ENCODE measurements at regions not wholly inside any gene's neighbourhood (a gene's known extent, or its start where the extent isn't known, plus 50 kb on each side); places are given as distances from the start of the nearest gene placed in this dataset.

DNA sequence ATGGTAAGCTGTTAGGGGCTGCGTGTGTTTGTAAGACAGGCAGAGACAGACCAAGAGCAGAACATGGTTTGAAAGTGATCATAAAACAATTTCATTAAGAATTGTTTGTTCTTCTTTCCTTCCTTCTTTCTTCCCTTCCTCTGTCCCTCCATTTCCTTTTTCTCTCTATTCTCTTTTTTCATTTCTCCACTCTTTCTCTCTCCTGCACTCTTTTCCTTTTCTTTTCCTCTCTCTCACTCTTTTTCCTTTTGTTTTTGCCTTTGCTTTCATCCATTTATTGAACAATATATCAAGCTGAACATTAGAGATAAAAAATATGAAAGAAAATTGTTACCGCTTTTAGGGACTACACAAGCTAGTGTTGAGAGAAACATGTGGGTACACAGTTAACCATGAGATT lies 62.2 kb upstream of the GOLIM4 start:
- Mint-ChIP-seq H3K27ac (ENCODE audit: unreplicated experiment) (no peak overlapping the region), H3K36me3 (ENCODE audit: low read depth) (no peaks in the 10 kb centered on the region), H3K4me3 (ENCODE audit: unreplicated experiment) (no peak overlapping the region), H3K27me3 (ENCODE audit: low read depth) (peaks cover 16% of the 10 kb centered on the region), H3K9me3 (ENCODE audit: low read depth) (peaks cover 7% of the 10 kb centered on the region), H3K4me1 (ENCODE audit: low read depth) (no peaks in the 10 kb centered on the region)
- DNase-seq (ENCODE audit: low spot score), result no peak
- TF ChIP-seq, protein P1, sequence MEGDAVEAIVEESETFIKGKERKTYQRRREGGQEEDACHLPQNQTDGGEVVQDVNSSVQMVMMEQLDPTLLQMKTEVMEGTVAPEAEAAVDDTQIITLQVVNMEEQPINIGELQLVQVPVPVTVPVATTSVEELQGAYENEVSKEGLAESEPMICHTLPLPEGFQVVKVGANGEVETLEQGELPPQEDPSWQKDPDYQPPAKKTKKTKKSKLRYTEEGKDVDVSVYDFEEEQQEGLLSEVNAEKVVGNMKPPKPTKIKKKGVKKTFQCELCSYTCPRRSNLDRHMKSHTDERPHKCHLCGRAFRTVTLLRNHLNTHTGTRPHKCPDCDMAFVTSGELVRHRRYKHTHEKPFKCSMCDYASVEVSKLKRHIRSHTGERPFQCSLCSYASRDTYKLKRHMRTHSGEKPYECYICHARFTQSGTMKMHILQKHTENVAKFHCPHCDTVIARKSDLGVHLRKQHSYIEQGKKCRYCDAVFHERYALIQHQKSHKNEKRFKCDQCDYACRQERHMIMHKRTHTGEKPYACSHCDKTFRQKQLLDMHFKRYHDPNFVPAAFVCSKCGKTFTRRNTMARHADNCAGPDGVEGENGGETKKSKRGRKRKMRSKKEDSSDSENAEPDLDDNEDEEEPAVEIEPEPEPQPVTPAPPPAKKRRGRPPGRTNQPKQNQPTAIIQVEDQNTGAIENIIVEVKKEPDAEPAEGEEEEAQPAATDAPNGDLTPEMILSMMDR (IDR thresholded peaks at IDR 0.05), result no peak

DNA sequence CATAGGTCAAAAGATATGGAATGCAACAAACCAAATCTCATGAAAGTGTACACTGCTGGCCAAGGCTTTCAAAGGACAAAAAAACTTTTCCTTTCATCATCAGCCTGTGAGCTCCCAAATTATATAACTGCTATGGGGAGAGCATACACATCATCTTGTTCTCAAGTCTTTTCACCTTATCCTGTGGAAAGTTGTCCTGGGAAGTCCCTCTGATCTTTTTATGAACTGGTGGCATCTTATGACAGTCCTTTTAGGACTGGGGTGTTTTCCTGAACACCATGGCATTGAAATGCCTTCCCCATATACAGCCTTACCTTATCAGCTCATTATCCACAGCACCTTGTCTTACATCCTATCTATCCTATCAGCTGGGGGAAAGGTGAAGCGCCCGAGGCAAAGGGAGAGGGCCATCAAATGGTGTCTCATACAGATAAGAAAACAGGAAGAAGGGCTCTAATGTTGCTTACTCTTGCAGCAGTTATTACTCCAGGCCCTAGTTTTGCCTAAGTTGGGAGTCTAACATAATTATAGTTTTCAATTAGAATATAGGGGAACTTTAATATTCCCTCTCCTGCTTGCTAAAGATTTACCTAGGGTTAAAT lies 61.5 kb upstream of the GOLIM4 start:
- H3K36me3 Mint-ChIP-seq (ENCODE audit: low read depth), result no peaks in the 10 kb centered on the region
- H3K4me3 Mint-ChIP-seq (ENCODE audit: unreplicated experiment), result no peak overlapping the region
- H3K27ac Mint-ChIP-seq (ENCODE audit: unreplicated experiment), result no peak overlapping the region
- H3K4me1 Mint-ChIP-seq (ENCODE audit: low read depth), result no peaks in the 10 kb centered on the region
- peaks cover 16% of the 10 kb centered on the region for H3K27me3 Mint-ChIP-seq (ENCODE audit: low read depth)
- no peak for DNase-seq (ENCODE audit: low spot score)
- peaks cover 9% of the 10 kb centered on the region for H3K9me3 Mint-ChIP-seq (ENCODE audit: low read depth)
- TF ChIP-seq, protein P1 (IDR thresholded peaks at IDR 0.05), result no peak

- Mint-ChIP-seq H3K4me1 (ENCODE audit: low read depth) (no peaks in the 10 kb centered on the region), H3K9me3 (ENCODE audit: low read depth) (peaks cover 15% of the 10 kb centered on the region), H3K4me3 (ENCODE audit: unreplicated experiment) (no peak overlapping the region), H3K27ac (ENCODE audit: unreplicated experiment) (no peak overlapping the region), H3K36me3 (ENCODE audit: low read depth) (no peaks in the 10 kb centered on the region), H3K27me3 (ENCODE audit: low read depth) (peaks cover 16% of the 10 kb centered on the region)
- TF ChIP-seq, protein P1 (IDR thresholded peaks at IDR 0.05), result no peak
- DNase-seq (ENCODE audit: low spot score), result no peak
These were observed 60.8 kb upstream of the GOLIM4 start for GRCh38 chr3:168156479-168156878.

- no peak for DNase-seq (ENCODE audit: low spot score)
- Mint-ChIP-seq H3K36me3 (ENCODE audit: low read depth) (no peaks in the 10 kb centered on the region), H3K9me3 (ENCODE audit: low read depth) (peaks cover 18% of the 10 kb centered on the region), H3K4me3 (ENCODE audit: unreplicated experiment) (no peak overlapping the region), H3K4me1 (ENCODE audit: low read depth) (no peaks in the 10 kb centered on the region), H3K27ac (ENCODE audit: unreplicated experiment) (no peak overlapping the region), H3K27me3 (ENCODE audit: low read depth) (peaks cover 17% of the 10 kb centered on the region)
- TF ChIP-seq, protein P1 (IDR thresholded peaks at IDR 0.05), result no peak
These were observed 59.6 kb upstream of the GOLIM4 start for GRCh38 chr3:168155303-168155702.

- peaks cover 20% of the 10 kb centered on the region for H3K27me3 Mint-ChIP-seq (ENCODE audit: low read depth)
- H3K4me3 Mint-ChIP-seq (ENCODE audit: unreplicated experiment), result no peak overlapping the region
- TF ChIP-seq, protein P1 (IDR thresholded peaks at IDR 0.05), result no peak
- no peaks in the 10 kb centered on the region for H3K4me1 Mint-ChIP-seq (ENCODE audit: low read depth)
- H3K36me3 Mint-ChIP-seq (ENCODE audit: low read depth), result no peaks in the 10 kb centered on the region
- peaks cover 18% of the 10 kb centered on the region for H3K9me3 Mint-ChIP-seq (ENCODE audit: low read depth)
- DNase-seq (ENCODE audit: low spot score), result no peak
- H3K27ac Mint-ChIP-seq (ENCODE audit: unreplicated experiment), result no peak overlapping the region
These were observed 58.4 kb upstream of the GOLIM4 start for GRCh38 chr3:168154089-168154488.
